A172 (cell line): ENCODE measurements at regions not wholly inside any gene's neighbourhood (a gene's known extent, or its start where the extent isn't known, plus 50 kb on each side); places are given as distances from the start of the nearest gene placed in this dataset.
A peak's percentile ranks its signal among the peaks of the same experiment; 100 is the strongest.
"Not testable (repeated sequence)": the region's sequence is repeated elsewhere in the genome, so short reads cannot be mapped to it uniquely, and the experiment has no call there.

Source experiments
- DNase-seq: peaks from one replicate; pipeline ENCODE4 v3.0.0-alpha.2; 2015; ENCODE audit warnings: low spot score

DNA sequence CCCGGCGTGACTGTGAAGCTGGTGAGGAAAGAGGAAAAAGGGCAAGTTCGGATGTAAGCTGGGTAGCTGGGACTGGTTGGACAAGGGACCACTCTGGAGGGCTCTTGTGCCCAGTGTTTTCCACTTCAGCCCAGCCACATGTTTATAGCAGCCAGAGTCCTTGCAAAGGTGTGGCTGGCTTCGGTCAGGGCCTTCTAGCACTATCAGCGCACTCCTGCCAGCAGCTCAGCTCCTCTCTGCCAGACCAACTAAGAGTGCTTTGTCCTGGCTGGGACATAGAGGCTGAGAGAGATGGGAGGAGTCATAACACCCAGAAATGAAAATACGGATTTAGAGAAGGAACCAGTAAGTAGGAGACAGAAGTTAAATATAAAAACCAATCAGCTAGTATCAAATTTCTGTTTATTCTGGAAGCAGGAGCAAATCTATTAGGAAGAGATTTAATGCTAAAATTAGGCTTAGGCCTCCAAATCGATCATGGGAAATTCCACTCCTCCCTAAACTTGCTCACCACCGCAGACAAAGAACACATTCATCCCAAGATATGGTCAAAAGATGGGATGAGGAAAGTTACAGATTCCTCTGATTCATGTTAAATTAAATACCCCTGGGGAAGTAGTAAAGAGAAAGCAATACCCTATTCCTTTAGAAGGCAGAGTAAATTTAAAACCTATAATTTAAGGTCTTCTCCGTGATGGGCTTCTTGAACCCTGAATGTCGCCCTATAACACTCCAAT is 135.0 kb downstream of the RALA start:
- DNase-seq = no peak

DNA sequence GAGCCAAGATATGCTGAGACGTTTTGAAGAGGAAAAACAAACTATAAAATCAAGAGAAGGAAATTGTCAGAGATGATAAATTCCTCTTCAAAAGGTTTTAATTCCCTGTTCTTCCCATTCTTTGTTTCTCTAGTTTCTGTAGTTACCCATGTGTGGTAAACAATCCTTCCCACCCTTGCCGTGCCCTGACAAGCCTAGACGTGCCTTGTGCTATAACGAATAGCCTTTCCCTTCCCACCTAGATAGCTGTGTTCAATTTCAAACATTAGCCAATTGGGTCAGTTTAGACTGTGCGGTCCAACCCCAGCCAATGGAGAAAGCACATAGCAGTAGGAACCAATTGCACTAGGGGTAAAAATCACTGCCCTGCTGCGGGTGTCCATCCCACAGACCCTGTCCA is 138.1 kb downstream of the RALA start:
- DNase-seq = no peak

DNA sequence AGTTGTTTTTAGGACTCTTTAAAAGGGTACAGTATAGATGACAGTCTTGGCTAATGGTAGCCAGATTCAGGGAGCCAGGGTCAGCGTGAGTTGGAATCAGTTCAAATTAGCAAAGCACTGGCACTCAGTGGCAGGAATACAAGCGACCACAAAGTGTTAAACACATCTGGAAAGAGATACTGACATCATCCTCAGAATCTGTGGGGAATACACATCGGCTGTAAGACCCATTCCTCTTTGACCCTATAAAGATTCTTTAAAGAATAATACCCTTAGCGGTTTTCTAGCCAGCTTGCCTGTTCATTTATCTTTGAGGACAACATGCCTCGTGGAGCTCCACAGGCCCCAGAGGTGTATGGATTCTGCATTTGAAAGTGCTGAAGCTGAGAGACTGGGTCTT is 139.1 kb downstream of the RALA start:
- DNase-seq = not testable (repeated sequence)

DNA sequence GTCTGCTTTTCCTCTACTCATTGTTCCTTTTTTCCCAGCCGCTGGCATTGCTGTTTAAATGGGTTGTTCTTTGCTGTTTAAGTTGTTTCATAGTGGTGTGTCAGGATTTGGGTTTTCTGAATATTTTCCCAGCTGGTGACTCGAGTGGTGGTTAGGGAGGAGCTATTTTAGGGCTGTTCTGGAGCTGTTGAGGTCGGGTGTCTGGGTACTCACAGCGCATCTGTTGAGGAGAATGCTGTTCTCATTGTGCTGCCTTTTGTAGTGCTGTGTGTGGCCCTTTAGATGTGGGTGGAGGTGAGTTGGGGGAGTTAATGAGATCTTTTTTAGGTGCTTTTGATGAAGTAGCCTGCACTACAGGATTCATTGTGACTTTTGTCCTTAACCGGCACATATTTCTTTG is 139.5 kb downstream of the RALA start:
- not testable (repeated sequence) for DNase-seq

DNA sequence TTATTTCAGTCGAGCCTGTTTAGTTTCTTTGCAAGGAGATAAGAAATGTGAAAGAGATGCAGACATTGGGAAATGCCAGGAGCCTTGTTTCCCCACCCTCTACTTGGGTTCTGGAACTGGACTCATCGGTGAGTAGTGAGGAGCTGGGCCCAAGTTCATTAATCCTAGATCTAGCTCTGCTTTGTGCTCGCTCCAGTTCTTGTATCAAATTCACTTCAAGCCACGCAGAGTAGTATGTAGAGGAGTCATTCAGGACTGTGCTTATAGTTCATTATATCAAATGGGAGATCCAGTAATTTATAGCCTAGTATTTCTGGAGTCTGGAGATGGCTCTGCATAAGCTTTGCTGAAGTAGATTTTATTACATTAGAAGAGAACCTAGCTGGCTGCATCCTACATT is 142.5 kb downstream of the RALA start:
- not testable (repeated sequence) for DNase-seq

DNA sequence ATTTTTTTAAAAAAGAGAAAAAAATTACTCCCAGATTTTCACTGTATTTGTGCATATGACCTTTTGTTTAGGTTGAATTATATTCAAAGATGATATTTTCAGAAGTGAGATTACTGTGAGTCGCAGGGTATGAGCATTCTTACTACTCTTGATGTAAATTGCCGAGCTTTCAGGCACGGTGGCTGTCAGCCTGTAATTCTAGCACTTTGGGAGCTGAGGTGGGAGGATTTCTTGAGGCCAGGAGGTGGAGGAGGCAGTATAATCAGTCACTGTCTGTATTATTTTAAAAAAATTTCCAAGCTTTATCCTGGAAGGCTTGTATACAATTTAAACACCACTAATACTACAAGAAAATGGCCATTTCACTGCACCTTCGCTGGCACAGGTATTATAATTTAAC is 145.1 kb downstream of the RALA start:
- DNase-seq = not testable (repeated sequence)

DNA sequence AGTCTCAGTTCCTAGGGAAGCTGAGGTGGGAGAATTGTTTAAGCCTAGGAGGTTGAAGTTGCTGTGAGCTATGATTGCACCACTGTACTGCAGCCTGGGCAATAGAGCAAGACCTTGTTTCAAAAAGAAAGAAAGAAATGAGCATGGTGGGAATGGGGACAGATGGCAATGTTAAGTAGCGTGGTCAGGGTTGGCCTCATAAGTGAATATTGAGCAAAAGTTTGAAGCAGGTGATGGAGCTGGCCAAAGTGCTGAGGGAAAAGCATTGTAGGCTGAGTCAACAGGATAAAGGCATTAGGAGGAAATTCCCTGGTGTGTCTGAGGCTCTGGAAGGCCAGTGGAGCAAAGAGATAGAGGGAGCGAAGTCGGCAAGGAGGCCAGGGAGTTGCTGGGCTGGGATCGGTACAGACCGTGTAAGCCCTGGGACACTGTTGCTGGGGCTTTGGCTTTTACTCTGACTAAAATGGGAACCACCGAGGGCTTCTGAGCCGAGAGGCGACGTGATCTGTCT is 151.0 kb downstream of the RALA start:
- not testable (repeated sequence) for DNase-seq

DNA sequence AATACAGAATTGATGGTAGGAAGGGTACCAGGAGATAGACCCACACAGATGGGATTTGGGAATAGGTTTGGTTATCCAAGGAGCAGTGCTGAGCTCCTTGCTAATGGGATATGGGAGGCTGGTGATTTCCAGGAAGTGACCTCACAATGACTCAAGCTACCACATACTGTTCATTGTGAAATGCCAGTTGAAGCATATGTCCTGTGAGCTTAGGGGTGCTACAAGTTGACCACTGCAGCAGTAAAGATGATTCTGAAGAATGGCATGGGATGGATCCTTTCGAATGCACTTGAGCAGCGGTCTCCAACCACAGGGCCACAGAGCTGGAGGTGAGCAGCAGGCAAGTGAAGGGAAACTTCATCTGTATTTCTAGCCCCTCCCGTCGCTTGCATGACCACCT is 158.2 kb downstream of the RALA start:
- DNase-seq = peak; percentile 30

DNA sequence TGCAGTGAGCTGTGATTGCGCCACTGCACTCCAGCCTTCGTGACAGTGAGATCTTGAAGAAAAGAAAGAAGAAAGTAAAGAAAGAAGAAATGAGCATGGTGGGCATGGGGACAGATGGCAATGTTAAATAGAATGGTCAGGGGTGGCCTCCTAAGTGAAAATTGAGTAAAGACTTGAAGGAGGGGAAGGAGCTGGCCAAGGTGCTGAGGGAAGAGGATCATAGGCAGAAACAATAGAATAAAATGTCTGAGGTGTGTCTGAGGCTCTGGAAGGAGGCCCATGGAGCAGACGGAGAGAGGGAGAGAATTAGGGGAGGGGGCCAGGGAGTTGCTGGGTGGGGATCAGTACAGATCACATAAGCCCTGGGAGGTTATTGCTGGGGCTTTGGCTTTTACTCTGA is 163.1 kb downstream of the RALA start:
- not testable (repeated sequence) for DNase-seq

DNA sequence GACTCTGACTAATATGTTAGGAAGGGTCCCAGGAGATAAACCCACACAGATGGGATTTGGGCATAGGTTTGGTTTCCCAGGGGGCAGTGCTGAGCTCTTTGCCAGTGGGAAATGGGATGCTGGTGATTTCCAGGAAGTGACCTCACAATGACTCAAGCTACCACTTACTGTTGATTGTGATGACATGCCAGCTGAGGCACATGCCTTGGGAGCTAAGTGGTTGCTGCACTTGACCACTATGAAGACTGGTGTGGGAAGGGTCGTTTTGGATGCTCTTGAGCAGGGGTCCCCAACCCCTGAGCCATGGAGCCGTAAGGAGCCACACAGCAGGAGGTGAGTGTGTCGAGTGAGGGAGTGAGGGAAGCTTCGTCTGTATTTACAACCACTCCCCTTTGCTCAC is 159.0 kb upstream of the CDK13 start:
- DNase-seq = peak; percentile 37

DNA sequence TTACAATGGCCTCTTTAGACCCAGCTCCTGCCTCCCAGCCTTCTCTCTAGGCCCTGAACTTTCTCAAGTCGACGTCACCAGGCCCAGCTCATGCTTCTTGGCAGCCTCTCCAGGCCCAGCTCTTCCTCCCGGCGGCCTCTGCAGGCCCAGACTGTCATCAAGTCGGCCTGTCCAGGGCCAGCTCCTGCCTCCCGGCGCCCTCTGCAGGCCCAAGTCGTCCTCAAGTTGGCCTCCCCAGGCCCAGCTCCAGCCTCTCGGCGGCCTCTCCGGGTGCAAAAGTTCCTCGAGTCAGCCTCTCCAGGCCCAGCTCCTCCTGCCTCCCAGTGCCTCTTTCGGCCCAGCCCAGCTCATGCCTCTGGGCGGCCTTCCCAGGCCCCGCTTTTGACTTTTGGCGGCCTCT is 158.1 kb upstream of the CDK13 start:
- DNase-seq = not testable (repeated sequence)

DNA sequence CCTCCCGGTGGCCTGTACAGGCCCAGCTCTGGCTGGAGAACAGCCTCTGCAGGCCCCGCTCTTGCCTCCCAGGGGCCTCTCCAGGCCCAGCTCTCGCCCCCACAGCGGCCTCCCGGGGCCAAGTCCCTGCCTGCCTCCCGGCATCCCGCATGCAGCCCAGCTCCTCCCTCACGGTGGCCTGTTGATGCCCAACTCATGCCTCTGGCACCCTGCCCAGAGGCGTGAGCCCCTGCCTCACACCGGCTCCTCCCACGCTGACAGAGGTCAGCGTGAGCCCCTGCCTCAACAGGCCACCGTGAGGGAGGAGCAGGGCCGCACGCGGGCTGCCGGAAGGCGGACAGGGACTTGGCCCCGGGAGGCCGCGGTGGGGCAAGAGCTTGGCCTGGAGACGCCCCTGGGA is 157.0 kb upstream of the CDK13 start:
- not testable (repeated sequence) for DNase-seq

DNA sequence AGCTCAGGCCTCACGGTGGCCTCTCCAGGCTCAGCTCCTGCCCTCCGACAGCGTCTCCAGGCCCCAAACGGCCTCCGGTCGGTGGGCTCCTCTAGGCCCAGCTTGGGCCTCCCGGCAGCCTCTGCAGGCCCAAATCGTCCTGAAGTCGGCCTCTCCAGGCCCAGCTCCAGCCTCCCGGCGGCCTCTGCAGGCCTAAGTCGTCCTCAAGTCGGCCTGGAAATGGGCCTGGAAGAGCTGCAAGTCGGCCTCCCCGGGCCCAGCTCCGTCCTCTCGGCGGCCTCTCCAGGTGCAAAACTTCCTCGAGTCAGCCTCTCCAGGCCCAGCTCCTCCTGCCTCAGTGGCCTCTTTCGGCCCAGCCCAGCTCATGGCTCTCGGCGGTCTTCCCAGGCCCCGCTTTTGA is 156.2 kb upstream of the CDK13 start:
- not testable (repeated sequence) for DNase-seq

DNA sequence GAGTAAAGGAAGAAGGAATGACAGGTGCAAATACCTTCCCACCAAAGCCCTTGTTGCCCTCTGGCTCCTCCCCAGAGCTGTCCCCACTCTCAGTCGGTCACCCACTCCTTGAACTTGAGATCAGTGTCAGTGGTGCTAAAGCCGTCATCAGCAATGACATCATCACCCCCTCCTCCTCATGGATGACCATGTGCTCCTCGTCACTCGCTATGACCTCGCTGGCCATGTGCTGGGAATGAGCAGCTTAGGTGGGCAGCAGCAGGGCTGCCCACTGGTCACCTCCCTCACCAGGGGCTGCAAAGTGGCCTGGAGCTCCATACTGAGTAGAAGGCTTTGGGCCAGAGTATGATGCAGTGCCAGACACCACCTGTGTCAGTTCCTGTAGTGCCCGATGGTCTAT is 153.1 kb upstream of the CDK13 start:
- DNase-seq = not testable (repeated sequence)

DNA sequence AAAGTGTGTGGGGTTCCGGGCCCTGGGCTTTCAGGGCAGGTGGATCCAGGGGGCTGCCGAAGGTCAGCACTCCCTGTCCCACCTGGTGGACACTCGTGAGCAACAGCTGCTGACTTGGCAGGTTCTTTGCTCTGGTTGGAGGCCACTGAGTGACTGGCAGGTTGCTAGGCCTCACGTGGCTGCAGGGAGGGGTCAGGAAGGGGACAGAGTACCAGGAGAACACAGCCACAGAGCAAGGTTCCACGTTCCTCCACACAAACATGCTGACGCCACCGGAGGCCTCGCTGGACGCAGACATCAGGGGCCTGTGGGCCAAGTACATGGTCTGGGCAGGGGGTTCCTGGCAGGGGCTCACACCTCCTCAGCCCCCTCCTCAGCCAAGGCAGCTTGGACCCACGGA is 152.0 kb upstream of the CDK13 start:
- DNase-seq = not testable (repeated sequence)

DNA sequence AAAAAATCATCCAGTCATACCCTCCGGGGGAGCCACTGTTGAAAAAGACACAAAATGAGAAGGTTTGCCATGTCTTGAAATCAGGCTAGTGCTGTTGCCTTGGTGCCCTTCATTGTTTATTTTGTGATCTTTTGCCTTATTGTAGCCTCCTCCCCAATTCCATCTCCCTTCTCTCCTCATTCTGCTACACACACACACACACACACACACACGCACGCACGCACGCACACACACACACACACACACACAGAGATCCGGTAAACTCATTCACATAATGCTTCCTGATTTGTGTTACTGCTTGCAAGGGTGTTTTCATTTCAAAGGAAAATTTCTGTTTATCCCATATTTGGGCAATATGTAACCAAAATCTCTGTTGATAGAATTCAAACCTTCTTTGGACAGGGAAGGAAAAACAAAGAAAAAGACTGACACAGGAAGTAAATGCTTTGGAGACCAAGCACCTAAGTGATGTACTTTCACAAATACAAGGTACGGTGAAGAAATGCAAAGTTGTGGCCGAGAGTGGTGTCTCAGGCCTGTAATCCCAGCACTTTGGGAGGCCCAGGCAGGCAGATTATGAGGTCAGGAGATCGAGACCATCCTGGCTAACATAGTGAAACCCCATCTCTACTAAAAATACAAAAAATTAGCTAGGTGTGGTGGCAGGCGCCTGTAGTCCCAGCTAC is 141.1 kb upstream of the CDK13 start:
- no peak for DNase-seq

DNA sequence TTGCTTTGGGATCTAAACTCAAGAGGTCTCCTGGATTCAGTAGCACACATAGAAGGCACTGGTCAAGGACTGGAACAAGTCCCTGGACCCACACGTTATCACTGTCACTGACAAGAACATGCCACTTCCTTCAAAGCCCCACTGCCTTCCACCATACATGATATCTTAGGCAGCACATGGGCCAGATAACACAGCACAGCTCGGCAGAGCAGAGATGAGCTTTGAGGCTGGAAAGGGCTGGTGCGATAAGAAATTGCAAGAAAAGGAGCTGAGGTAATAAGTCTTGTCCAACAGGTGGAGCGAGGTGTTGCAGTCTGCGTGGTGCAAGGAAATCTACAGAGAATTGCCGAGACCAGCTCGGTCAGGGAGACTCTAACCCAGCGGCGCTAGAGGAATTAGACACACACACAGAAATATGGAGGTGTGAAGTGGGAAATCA is 139.8 kb upstream of the CDK13 start:
- DNase-seq = no peak

DNA sequence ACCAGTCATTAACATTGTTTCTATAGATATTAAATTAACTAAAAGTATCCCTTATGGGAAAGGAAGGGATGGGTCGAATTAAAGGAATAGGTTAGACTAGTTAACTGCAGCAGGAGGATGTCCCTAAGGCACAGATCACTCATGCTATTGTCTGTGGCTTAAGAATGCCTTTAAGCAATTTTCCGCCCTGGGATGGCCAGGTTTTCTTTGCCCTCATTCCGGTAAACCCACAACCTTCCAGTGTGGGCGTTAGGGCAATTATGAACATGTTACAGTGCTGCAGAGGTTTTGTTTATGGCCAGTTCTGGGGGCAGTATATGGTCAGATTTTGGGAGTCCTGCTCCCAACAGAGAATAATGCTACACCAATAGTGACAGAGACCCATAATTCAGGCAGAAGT is 139.3 kb upstream of the CDK13 start:
- DNase-seq = no peak

DNA sequence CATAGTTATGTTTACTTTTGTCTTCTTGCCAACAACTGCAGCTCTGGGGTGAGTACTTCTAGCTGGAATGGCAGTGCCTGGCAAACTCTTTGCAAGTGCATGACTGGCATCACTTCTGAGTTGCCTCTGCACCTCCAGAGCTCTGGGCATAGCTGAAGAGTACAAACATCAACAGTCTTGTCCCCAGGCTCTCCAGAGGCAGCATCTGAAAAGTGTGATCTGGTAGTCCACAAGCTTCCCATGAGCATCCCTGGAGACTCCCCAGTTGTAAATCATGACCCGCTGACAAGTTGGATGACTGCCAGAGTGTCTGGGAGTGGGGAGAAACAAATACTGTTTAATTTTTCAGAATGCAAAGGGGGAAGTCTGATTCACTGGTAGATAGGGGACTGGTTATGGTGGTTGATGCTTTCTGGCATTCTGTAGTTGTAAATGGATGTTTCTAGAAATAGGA is 138.9 kb upstream of the CDK13 start:
- peak; percentile 55 for DNase-seq

DNA sequence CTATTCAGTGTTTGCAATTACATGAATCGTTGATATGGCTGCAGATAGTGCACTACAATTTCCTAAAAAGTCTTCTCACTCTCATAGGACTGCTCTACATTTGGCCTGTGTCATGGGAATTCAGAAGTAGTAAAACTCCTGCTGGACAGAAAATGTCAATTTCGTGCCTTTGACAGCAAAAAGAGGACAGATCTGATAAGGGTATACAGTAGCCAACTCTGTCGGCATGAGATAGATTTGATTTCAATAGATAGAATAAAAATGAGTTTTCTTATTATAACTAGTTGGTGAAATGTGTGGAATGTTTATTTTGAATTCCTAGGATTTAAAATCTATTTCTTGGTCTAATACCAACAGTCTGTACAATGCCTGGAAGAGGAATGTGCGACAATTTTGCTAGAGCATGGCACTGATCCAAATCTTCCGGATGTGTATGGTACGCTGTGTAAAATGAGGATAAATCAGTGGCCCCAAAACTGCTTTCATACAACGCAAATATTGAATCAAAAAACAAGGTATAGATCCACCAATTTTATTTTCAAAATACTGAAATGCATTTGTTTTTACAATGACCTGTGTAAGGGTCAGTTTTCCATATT is 133.5 kb upstream of the CDK13 start:
- no peak for DNase-seq

DNA sequence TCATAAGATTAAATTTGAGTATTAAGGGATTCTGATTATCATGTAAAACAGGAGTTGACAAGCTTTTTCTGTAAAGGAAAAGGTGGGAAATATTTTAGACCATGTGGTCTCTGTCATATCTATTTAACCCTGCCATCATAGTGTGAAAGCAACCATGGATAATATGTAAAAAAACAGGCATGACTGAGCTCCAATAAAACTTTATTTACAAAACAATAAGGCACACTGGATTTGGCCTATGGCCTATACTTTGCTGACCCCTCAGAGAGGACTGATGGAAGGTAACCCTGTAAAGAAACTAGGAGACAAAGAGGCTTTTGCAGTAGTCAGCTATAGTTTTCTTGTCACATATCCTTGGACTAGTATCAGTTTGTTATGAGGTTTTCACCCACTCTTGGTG is 130.5 kb upstream of the CDK13 start:
- DNase-seq = no peak

DNA sequence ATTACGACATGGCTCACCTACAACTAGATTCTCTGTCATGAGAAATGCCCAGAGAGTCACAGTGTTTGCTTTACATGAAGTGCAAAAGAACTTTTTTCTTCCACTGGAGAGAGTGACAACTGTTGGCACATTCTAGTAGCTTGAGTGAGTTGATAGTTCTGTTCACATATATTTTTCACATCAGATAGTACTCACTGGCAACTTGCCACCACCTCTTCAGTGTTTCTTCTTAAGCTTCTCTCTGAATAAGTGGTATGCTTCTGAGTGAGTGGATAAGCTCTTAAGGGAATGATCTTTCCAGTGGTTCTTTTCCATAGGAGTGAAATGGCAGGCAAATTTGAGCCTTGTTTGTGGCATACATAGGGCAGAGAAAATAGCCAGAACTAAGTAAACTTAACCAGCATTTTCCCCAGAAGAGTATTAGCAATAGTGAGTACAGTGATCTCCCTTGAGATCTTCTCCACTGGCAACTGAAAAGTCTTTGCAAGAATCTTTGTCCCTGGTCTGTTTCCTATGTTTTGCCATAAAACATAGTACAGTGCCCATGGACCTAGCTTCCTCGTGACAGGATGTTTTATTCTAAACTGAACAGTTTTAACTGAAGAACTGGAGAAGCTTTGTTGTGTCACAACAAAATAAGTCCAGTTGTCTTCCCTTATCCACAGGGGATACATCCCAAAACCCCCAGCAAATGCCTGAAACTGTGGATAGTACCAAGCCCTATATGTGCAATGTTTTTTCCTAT is 125.4 kb upstream of the CDK13 start:
- no peak for DNase-seq
